ENCODE measurements at regions not wholly inside any gene's neighbourhood (a gene's known extent, or its start where the extent isn't known, plus 50 kb on each side); places are given as distances from the start of the nearest gene placed in this dataset.

DNA sequence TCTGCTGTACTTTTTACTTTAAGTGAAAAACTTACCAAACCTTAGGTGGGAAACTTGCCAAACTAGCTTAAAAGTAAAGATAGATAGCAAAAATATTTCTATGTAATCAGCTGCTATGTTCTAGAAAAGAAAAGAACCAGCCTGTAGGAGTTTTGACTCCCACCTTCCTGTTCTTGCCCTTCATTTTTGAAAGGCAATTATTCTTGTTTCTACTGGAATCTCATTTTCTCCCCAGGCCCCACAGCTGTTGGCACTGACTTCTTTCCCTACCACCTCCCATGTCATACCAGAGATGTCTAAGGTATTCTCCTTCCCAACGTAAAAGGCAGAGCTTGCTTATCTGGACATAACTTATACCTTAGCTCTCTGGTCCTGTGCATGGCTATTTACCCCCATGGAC is 389.7 kb downstream of the ARHGEF28 start:
- TF ChIP-seq, protein P1, sequence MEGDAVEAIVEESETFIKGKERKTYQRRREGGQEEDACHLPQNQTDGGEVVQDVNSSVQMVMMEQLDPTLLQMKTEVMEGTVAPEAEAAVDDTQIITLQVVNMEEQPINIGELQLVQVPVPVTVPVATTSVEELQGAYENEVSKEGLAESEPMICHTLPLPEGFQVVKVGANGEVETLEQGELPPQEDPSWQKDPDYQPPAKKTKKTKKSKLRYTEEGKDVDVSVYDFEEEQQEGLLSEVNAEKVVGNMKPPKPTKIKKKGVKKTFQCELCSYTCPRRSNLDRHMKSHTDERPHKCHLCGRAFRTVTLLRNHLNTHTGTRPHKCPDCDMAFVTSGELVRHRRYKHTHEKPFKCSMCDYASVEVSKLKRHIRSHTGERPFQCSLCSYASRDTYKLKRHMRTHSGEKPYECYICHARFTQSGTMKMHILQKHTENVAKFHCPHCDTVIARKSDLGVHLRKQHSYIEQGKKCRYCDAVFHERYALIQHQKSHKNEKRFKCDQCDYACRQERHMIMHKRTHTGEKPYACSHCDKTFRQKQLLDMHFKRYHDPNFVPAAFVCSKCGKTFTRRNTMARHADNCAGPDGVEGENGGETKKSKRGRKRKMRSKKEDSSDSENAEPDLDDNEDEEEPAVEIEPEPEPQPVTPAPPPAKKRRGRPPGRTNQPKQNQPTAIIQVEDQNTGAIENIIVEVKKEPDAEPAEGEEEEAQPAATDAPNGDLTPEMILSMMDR (IDR thresholded peaks at IDR 0.05) = no peak
- TF ChIP-seq POLR2A (IDR thresholded peaks at IDR 0.05) = no peak

All from uterus (tissue), 2 donors.